OCI-LY7 (cell line): ENCODE measurements at regions not wholly inside any gene's neighbourhood (a gene's known extent, or its start where the extent isn't known, plus 50 kb on each side); places are given as distances from the start of the nearest gene placed in this dataset.

Experiments used
- BruUV-seq: library from RNA; stranded (reverse); fragments of 400-500 nt; replicated peaks from 2 replicates; lab custom pipeline; 2021; lab: Mats Ljungman, UMichigan
- CTCF ChIA-PET: fragments of 300-600 bp; sonication (Branson Sonifier 250); formaldehyde crosslinking; loops from one replicate; lab custom pipeline; 2022; ENCODE audit warnings: antibody characterized with exemption; ENCODE audit not compliant: unreplicated experiment; lab: Charles Lee
- POLR2A ChIA-PET: fragments of 300-600 bp; sonication (Branson Sonifier 250); formaldehyde crosslinking; loops from one replicate; lab custom pipeline; 2022; ENCODE audit warnings: antibody characterized with exemption; lab: Charles Lee
- DNase-seq: peaks from one replicate; pipeline ENCODE4 v3.0.0-alpha.2; 2015; ENCODE audit warnings: low spot score
- H2AFZ ChIP-seq: fragments of 200-600 bp; sonication (generic), shearing (Covaris generic); 2 replicates; pipeline ENCODE4 v1.6.1; 2014; ENCODE audit warnings: mild to moderate bottlenecking, antibody characterized with exemption, low read length, moderate library complexity
- H3K27ac ChIP-seq: fragments of 200-600 bp; sonication (generic); 2 replicates; pipeline ENCODE4 v1.5.1; 2014; ENCODE audit warnings: mixed run types, low read depth, mild to moderate bottlenecking, moderate library complexity, low read length, inconsistent platforms; ENCODE audit not compliant: poor library complexity, severe bottlenecking
- H3K36me3 ChIP-seq: fragments of 200-600 bp; sonication (generic); 2 replicates; pipeline ENCODE4 v1.6.1; 2014; ENCODE audit warnings: mild to moderate bottlenecking, antibody characterized with exemption, low read length, moderate library complexity, mixed read lengths; ENCODE audit not compliant: insufficient read depth
- H3K4me1 ChIP-seq: fragments of 200-600 bp; sonication (generic); 2 replicates; pipeline ENCODE4 v1.5.1; 2014; ENCODE audit warnings: mild to moderate bottlenecking, low read length; ENCODE audit not compliant: insufficient read depth, poor library complexity, severe bottlenecking
- H3K4me2 ChIP-seq: fragments of 200-600 bp; sonication (generic); 2 replicates; pipeline ENCODE4 v1.6.1; 2014; ENCODE audit warnings: mild to moderate bottlenecking, low read length
- H3K4me3 ChIP-seq: fragments of 200-600 bp; sonication (generic); 2 replicates; pipeline ENCODE4 v1.5.1; 2014; ENCODE audit warnings: mild to moderate bottlenecking, low read depth, low read length; ENCODE audit not compliant: poor library complexity, severe bottlenecking
- H3K79me2 ChIP-seq: fragments of 200-600 bp; sonication (generic); 2 replicates; pipeline ENCODE4 v1.6.1; 2016; ENCODE audit warnings: low read depth, mild to moderate bottlenecking, low read length, moderate library complexity, mixed read lengths; ENCODE audit not compliant: insufficient read depth
- H3K9me2 ChIP-seq: fragments of 200-600 bp; sonication (generic); 2 replicates; pipeline ENCODE4 v1.6.1; 2016; ENCODE audit warnings: mild to moderate bottlenecking, low read length, mixed read lengths; ENCODE audit not compliant: insufficient read depth
- H3K9me3 ChIP-seq: fragments of 200-600 bp; sonication (generic); 2 replicates; pipeline ENCODE4 v1.6.1; 2014; ENCODE audit warnings: mild to moderate bottlenecking, mixed run types, low read length, mixed read lengths
- H4K20me1 ChIP-seq: fragments of 200-600 bp; sonication (generic); 2 replicates; pipeline ENCODE4 v1.6.1; 2014; ENCODE audit warnings: mild to moderate bottlenecking, antibody characterized with exemption, low read length, moderate library complexity, mixed read lengths; ENCODE audit not compliant: insufficient read depth
- CTCF ChIP-seq: fragments of 200-600 bp; sonication (generic); conservative IDR thresholded peaks from 2 replicates; pipeline ENCODE4 v1.5.1; 2014; ENCODE audit warnings: mild to moderate bottlenecking, antibody characterized with exemption, low read length, moderate library complexity, mixed read lengths
- EZH2phosphoT487 ChIP-seq: fragments of 200-600 bp; sonication (generic); IDR thresholded peaks from 2 replicates; pipeline ENCODE4 v1.6.1; 2018; ENCODE audit warnings: low read depth, borderline replicate concordance, mild to moderate bottlenecking, mixed run types, antibody characterized with exemption, low read length, moderate library complexity, mixed read lengths
- intact Hi-C: fragments of 100-400 bp; cut with micrococcal nuclease; formaldehyde crosslinking; loops from one replicate; pipeline ENCODE4 v1.10.0; 2022; ENCODE audit not compliant: unreplicated experiment

DNA sequence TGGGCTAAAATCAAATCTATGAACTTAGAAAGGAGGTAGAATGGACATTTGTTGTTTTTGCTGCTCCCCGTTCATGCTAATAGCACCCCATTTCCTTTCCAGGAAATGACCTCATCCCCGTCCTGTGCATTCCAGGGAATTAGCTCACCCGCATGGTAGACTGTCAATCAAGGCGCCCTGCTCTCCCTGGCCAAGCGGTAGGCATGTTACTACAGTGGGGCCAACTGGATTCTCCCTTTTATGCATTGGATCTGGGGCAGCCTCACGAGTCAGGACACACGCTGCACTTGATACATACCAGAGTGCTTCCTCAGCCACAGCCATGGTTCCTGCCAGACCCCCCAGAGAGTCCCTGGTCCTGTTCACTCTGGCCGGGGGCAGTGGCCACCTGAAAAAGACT is 111.0 kb upstream of the PTCH1 start:
- BruUV-seq, result no TSS peak
- no peak for TF ChIP-seq EZH2phosphoT487
- no peak for TF ChIP-seq CTCF
- Histone ChIP-seq H3K36me3 (no peaks in the 10 kb centered on the region), H3K9me3 (no peaks in the 10 kb centered on the region), H3K4me3 (no peak overlapping the region), H4K20me1 (no peaks in the 10 kb centered on the region), H3K4me1 (no peaks in the 10 kb centered on the region), H3K9me2 (no peaks in the 10 kb centered on the region), H3K27ac (no peak overlapping the region), H3K4me2 (no peak overlapping the region), H2AFZ (no peak overlapping the region), H3K79me2 (no peaks in the 10 kb centered on the region)
- no peak for DNase-seq
- POLR2A ChIA-PET, result no interaction called here
- CTCF ChIA-PET, result no interaction called here
- intact Hi-C loops, result no loop called here

DNA sequence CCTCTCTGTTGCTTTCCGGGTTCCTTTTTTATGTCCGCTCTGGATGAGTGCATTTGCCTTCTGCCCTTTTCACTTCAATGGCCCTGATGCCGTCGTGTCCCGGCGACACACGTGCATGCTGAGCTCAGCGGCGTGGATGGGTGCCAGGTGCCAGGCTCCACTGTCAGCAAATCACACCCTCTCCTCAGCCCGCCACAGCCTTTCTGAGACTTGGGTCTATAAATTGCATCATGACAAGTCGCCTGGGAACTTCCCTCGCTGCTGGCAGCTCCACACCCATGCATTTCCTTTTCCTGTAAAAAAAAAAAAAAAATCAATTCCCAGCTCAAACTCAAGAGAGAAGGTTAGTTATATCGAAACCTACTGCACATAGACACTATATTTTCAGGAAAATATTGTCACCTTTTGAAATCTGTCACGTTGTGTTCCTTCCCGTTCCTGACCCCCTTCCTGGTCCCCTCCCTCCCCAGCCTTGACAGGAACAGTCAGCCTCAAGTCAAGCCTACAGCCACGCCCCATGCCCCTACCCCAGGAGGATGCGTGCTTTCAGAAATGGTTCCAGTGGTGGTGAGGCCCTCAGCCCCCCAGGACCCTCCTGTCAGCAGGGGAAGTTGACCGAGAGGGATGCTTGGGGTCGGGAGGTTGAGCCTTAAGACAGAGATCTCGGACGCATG is 110.3 kb upstream of the PTCH1 start:
- DNase-seq, result no peak
- Histone ChIP-seq H4K20me1 (no peaks in the 10 kb centered on the region), H3K4me2 (no peak overlapping the region), H3K27ac (no peak overlapping the region), H2AFZ (no peak overlapping the region), H3K4me1 (no peaks in the 10 kb centered on the region), H3K9me3 (no peaks in the 10 kb centered on the region), H3K79me2 (no peaks in the 10 kb centered on the region), H3K36me3 (no peaks in the 10 kb centered on the region), H3K9me2 (no peaks in the 10 kb centered on the region), H3K4me3 (no peak overlapping the region)
- no TSS peak for BruUV-seq
- ChIA-PET CTCF (no interaction called here), POLR2A (no interaction called here)
- intact Hi-C loops, result no loop called here
- TF ChIP-seq EZH2phosphoT487, result no peak
- TF ChIP-seq CTCF, result no peak

DNA sequence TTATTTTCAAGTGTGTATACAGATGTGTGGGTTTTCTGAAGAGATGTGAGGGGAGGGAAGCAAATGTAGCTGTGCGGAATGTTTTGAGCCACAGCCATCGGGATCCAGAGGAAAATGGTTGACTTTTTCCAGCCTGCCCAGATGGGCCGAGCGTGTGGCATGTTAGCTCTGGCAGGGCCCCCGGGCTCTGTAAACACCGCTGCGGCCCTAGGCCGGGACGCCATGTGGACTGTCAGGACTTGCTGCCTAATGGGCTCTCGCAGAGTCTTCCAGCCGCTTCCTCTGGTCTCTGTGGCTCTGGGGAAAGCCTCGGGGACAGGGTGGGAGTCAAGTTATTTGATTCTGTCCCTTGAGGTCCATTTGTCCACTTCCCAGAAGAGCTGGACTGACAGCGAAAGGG is 109.6 kb upstream of the PTCH1 start:
- Histone ChIP-seq H3K9me3 (no peaks in the 10 kb centered on the region), H4K20me1 (no peaks in the 10 kb centered on the region), H2AFZ (no peak overlapping the region), H3K4me3 (no peak overlapping the region), H3K4me1 (no peaks in the 10 kb centered on the region), H3K27ac (no peak overlapping the region), H3K36me3 (no peaks in the 10 kb centered on the region), H3K9me2 (no peaks in the 10 kb centered on the region), H3K4me2 (no peak overlapping the region), H3K79me2 (no peaks in the 10 kb centered on the region)
- no peak for DNase-seq
- intact Hi-C loops, result no loop called here
- ChIA-PET CTCF (no interaction called here), POLR2A (no interaction called here)
- no TSS peak for BruUV-seq
- TF ChIP-seq EZH2phosphoT487 (no peak), CTCF (no peak)
